ENCODE measurements at regions not wholly inside any gene's neighbourhood (a gene's known extent, or its start where the extent isn't known, plus 50 kb on each side); places are given as distances from the start of the nearest gene placed in this dataset.

- H3K27me3 Mint-ChIP-seq, result peaks cover 16% of the 10 kb centered on the region
- peaks cover 9% of the 10 kb centered on the region for H3K9me3 Mint-ChIP-seq
- no peak for TF ChIP-seq CTCF (IDR thresholded peaks at IDR 0.05)
- H3K4me3 Mint-ChIP-seq, result no peak overlapping the region
- no peaks in the 10 kb centered on the region for H3K36me3 Mint-ChIP-seq (ENCODE audit: low read depth)
- ChIA-PET POLR2A (no interaction called here), CTCF (no interaction called here)
- no peak for ATAC-seq (ENCODE audit: low read depth)
- H3K27ac Mint-ChIP-seq, result no peak overlapping the region
- no peaks in the 10 kb centered on the region for H3K4me1 Mint-ChIP-seq
- no peak for DNase-seq
- intact Hi-C loops (cut with micrococcal nuclease), result no loop called here
These were observed 346.3 kb downstream of the CTTN start for GRCh38 chr11:70744396-70745185.

GRCh38 chr11:70745451-70745850, 347.1 kb downstream of the CTTN start:
- intact Hi-C loops (cut with micrococcal nuclease), result no loop called here
- no peak for ATAC-seq (ENCODE audit: low read depth)
- no peak for TF ChIP-seq CTCF (IDR thresholded peaks at IDR 0.05)
- ChIA-PET CTCF (no interaction called here), POLR2A (no interaction called here)
- Mint-ChIP-seq H3K4me3 (no peak overlapping the region), H3K4me1 (no peaks in the 10 kb centered on the region), H3K36me3 (ENCODE audit: low read depth) (no peaks in the 10 kb centered on the region), H3K27me3 (peaks cover 16% of the 10 kb centered on the region), H3K9me3 (peaks cover 15% of the 10 kb centered on the region), H3K27ac (no peak overlapping the region)
- DNase-seq, result no peak

- Mint-ChIP-seq H3K27me3 (peaks cover 16% of the 10 kb centered on the region), H3K4me3 (no peak overlapping the region), H3K9me3 (peaks cover 17% of the 10 kb centered on the region), H3K36me3 (ENCODE audit: low read depth) (no peaks in the 10 kb centered on the region), H3K27ac (no peak overlapping the region), H3K4me1 (no peaks in the 10 kb centered on the region)
- POLR2A ChIA-PET, result no interaction called here
- CTCF ChIA-PET, result no interaction called here
- DNase-seq (no peak), ATAC-seq (ENCODE audit: low read depth) (no peak)
- TF ChIP-seq CTCF (IDR thresholded peaks at IDR 0.05), result no peak
- intact Hi-C loops (cut with micrococcal nuclease), result no loop called here
These were observed 347.6 kb downstream of the CTTN start for GRCh38 chr11:70745941-70746340.

- CTCF ChIA-PET, result no interaction called here
- Mint-ChIP-seq H3K27me3 (peaks cover 16% of the 10 kb centered on the region), H3K27ac (no peak overlapping the region), H3K36me3 (ENCODE audit: low read depth) (no peaks in the 10 kb centered on the region), H3K4me3 (no peak overlapping the region), H3K4me1 (no peaks in the 10 kb centered on the region), H3K9me3 (peaks cover 21% of the 10 kb centered on the region)
- DNase-seq (no peak), ATAC-seq (ENCODE audit: low read depth) (no peak)
- intact Hi-C loops (cut with micrococcal nuclease), result no loop called here
- no peak for TF ChIP-seq CTCF (IDR thresholded peaks at IDR 0.05)
- POLR2A ChIA-PET, result no interaction called here
These were observed 348.0 kb downstream of the CTTN start for GRCh38 chr11:70746351-70746750.

- ATAC-seq (ENCODE audit: low read depth) (no peak), DNase-seq (no peak)
- CTCF ChIA-PET, result no interaction called here
- Mint-ChIP-seq H3K4me3 (no peak overlapping the region), H3K9me3 (peaks cover 24% of the 10 kb centered on the region), H3K27me3 (peaks cover 12% of the 10 kb centered on the region), H3K27ac (no peak overlapping the region), H3K36me3 (ENCODE audit: low read depth) (no peaks in the 10 kb centered on the region), H3K4me1 (no peaks in the 10 kb centered on the region)
- POLR2A ChIA-PET, result no interaction called here
- no peak for TF ChIP-seq CTCF (IDR thresholded peaks at IDR 0.05)
- intact Hi-C loops (cut with micrococcal nuclease), result no loop called here
These were observed 349.0 kb downstream of the CTTN start for GRCh38 chr11:70747285-70747684.
